Uterus (tissue), 3 donors: ENCODE measurements at regions not wholly inside any gene's neighbourhood (a gene's known extent, or its start where the extent isn't known, plus 50 kb on each side); places are given as distances from the start of the nearest gene placed in this dataset.

Experiments used
- DNase-seq, 2 donors: peaks; one replicate each; pipeline ENCODE4 v3.0.0-alpha.2; 2019 to 2020
- H3K27ac ChIP-seq, 2 donors: fragments of 200-600 bp; sonication (generic); 1 replicate in 1 of 2; 2 replicates in 1 of 2; pipeline ENCODE4 v1.5.1; 2016 to 2018
- H3K27me3 ChIP-seq, 2 donors: fragments of 200-600 bp; sonication (generic); one replicate each; pipeline ENCODE4 v1.5.1; 2018 to 2019; ENCODE audit warnings: control low read depth in 1 of 2
- H3K36me3 ChIP-seq, 2 donors: fragments of 200-600 bp; sonication (generic); one replicate each; pipeline ENCODE4 v1.5.1; 2019; ENCODE audit warnings: control low read depth in 1 of 2
- H3K4me1 ChIP-seq, 2 donors: fragments of 200-600 bp; sonication (generic); one replicate each; pipeline ENCODE4 v1.5.1; 2018 to 2019; ENCODE audit warnings: control low read depth in 1 of 2
- H3K4me3 ChIP-seq, 2 donors: fragments of 200-600 bp; sonication (generic); 1 replicate in 1 of 2; 2 replicates in 1 of 2; pipeline ENCODE4 v1.5.1; 2018 to 2019; ENCODE audit warnings: mild to moderate bottlenecking in 1 of 2
- H3K9me3 ChIP-seq, 2 donors: fragments of 200-600 bp; sonication (generic); one replicate each; pipeline ENCODE4 v1.5.1; 2019; ENCODE audit warnings: control low read depth in 1 of 2
- POLR2A ChIP-seq, 2 donors: fragments of 450-650 bp; IDR thresholded peaks; one replicate each; pipeline ENCODE4 v1.6.1; 2016; ENCODE audit warnings: antibody characterized with exemption in 2 of 2, mild to moderate bottlenecking in 1 of 2, moderate library complexity in 1 of 2
- intact Hi-C: fragments of 100-400 bp; cut with DNase I; formaldehyde crosslinking; loops from one replicate; pipeline ENCODE4 v1.15.1; 2023; ENCODE audit warnings: low total_unique reads
- TF ChIP-seq, protein P1 (sequence below), 4 experiments: fragments of 200-600 bp in 2 of 4; fragments of 450-650 bp in 2 of 4; sonication (generic) in 2 of 4; IDR thresholded peaks; one replicate each; pipeline ENCODE4 v1.5.1; 2016 to 2019; ENCODE audit warnings: antibody characterized with exemption in 4 of 4, mild to moderate bottlenecking in 2 of 4, moderate library complexity in 1 of 4
- donor health status: DM: yes; HTN: yes; CAD: no.

DNA sequence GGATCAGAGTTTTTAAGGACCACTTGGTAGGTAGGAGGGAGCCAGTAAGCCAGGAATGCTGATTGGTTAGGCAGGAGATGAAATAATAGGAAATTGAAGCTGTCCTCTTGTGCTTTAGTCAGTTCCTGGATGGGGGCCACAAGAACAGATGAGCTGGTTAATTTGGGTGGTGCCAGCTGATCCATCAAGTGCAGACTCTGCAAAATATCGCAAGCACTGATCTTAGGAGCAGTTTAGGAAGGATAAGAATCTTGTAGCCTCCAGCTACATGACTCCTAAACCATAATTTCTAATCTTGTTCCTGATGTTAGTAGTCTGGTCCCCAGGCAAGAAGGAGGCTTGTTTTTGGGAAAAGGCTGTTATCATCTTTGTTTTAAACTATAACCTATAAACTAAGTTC lies 117.9 kb upstream of the GPR12 start:
- Histone ChIP-seq H3K4me1 (no peaks in the 10 kb centered on the region), H3K9me3 (peaks cover 0 to 6% of the 10 kb centered on the region in 2 donors), H3K4me3 (no peak overlapping the region), H3K27me3 (no peaks in the 10 kb centered on the region), H3K36me3 (no peaks in the 10 kb centered on the region), H3K27ac (no peak overlapping the region)
- no peak for TF ChIP-seq POLR2A (IDR thresholded peaks at IDR 0.05)
- TF ChIP-seq, protein P1, sequence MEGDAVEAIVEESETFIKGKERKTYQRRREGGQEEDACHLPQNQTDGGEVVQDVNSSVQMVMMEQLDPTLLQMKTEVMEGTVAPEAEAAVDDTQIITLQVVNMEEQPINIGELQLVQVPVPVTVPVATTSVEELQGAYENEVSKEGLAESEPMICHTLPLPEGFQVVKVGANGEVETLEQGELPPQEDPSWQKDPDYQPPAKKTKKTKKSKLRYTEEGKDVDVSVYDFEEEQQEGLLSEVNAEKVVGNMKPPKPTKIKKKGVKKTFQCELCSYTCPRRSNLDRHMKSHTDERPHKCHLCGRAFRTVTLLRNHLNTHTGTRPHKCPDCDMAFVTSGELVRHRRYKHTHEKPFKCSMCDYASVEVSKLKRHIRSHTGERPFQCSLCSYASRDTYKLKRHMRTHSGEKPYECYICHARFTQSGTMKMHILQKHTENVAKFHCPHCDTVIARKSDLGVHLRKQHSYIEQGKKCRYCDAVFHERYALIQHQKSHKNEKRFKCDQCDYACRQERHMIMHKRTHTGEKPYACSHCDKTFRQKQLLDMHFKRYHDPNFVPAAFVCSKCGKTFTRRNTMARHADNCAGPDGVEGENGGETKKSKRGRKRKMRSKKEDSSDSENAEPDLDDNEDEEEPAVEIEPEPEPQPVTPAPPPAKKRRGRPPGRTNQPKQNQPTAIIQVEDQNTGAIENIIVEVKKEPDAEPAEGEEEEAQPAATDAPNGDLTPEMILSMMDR (IDR thresholded peaks at IDR 0.05) = no peak
- DNase-seq = no peak
- intact Hi-C loops = no loop called here

DNA sequence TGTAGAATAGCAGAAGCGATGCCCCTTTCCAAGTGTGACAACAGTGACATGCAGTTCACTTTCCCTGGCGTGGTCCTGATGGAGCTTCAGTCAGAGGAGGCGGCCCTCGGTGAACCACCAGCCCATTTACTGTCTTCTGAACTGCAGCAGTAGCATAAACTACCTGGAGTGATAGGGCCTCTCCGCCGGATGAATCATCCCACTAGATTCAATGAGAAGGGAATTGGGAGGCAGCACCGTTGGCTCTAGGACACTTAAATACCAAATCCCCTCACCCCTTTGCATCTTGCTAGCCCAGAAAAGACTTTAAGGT lies 112.8 kb upstream of the GPR12 start:
- no peak overlapping the region for H3K4me3 ChIP-seq
- TF ChIP-seq, protein P1 (IDR thresholded peaks at IDR 0.05) = no peak
- H3K4me1 ChIP-seq = no peaks in the 10 kb centered on the region
- no peak for DNase-seq
- no peaks in the 10 kb centered on the region for H3K27me3 ChIP-seq
- H3K27ac ChIP-seq = no peak overlapping the region
- peaks cover 0 to 6% of the 10 kb centered on the region in 2 donors for H3K9me3 ChIP-seq
- intact Hi-C loops = no loop called here
- H3K36me3 ChIP-seq = no peaks in the 10 kb centered on the region

DNA sequence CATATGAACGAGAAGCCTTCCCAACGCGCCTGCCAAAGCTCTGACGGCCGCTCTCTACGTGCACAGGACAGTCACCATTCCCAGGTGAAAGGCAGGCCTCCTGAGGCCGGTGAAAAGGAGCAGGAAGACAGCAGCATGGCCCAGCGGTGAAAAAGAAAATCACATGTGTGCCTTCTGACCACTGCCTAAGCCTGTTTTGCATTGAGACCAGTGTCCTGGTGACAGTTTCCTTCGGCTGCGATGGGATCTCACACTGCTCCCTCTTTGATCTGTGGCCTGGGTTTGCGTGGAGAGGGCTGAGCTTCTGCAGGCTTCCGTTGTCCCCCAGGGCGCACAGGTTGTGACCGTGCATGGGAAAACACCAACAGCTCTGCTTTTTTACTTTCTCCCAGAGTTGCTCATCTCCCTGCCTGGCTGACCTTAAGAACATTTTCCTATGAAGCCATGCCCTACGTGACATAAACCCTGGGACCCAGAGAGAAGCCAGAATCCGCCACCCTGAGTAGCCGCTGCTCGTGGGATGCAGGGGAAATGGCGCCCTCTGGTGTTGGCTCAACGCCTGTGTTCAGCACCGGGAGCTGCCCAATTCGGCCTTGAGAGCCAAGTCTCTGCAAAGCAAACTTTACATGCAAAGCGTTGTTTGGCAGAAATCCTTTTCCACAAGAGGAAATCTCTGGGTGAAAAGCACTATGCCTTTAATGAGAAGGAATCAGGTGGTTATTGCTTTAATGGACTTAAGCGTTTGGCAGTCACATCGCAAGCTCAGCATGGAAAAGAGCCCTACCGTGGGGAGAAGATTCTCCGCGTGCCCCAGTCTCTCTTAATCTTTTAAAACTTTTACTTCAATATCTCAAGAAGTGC lies 112.2 kb upstream of the GPR12 start:
- no peaks in the 10 kb centered on the region for H3K4me1 ChIP-seq
- intact Hi-C loops = no loop called here
- no peak for DNase-seq
- no peak overlapping the region for H3K4me3 ChIP-seq
- TF ChIP-seq, protein P1 (IDR thresholded peaks at IDR 0.05) = peak in 3 of 4 experiments; percentile 22 to 51 (median 33)
- no peak for TF ChIP-seq POLR2A (IDR thresholded peaks at IDR 0.05)
- no peaks in the 10 kb centered on the region for H3K27me3 ChIP-seq
- H3K36me3 ChIP-seq = no peaks in the 10 kb centered on the region
- no peak overlapping the region for H3K27ac ChIP-seq
- H3K9me3 ChIP-seq = peaks cover 0 to 6% of the 10 kb centered on the region in 2 donors

DNA sequence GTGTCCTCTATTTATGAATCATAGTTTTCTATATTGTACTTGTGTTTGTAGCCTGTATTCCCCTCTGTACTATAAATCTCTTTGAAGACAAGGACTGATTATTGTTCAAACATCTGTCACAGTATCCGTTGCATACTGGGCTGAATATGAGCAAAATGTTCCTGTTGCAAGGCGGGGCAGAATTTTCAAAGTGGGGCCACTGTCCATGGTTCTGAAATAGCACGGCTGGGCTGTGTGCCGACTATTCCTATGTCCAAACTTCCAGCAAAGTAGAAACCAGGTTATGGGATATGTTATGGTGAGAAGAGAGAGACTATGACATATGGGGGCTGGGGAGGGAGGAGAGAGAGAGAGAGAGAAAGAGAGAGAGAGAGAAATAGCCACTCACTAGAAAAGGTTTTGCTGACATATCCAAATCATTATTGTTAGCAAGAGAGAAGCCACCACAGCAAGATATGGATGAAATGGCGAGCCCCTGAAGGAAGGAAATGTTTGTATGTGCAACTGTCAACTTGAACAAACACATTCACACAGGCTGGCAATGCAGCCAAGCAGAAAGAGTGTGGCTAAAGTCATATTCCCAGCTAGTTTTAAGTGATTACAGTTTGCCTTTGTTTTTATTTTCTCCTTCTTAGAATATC lies 107.0 kb upstream of the GPR12 start:
- H3K27me3 ChIP-seq = no peaks in the 10 kb centered on the region
- no peaks in the 10 kb centered on the region for H3K36me3 ChIP-seq
- no peak overlapping the region for H3K27ac ChIP-seq
- H3K4me1 ChIP-seq = no peaks in the 10 kb centered on the region
- no peak for DNase-seq
- TF ChIP-seq POLR2A (IDR thresholded peaks at IDR 0.05) = no peak
- TF ChIP-seq, protein P1 (IDR thresholded peaks at IDR 0.05) = no peak
- no peak overlapping the region for H3K4me3 ChIP-seq
- intact Hi-C loops = no loop called here
- H3K9me3 ChIP-seq = no peaks in the 10 kb centered on the region

DNA sequence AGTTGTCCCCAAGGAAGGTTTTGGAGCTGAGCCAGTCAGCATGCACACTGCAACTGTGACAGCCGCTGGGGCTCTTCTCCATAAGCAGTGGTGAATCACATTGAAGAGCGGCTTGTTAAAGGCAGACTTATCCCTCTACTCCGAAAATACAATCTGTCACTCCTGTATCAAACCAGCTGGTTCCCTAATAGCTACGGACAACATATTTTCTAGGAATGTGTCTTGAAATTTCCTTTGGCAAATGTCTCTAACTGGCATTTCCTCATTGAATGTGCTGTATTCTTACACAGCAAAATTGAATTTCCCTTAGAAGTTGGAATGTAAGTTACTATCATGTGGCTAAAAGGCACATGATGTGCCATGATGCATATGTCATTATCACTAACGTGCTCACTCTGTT lies 104.0 kb upstream of the GPR12 start:
- intact Hi-C loops = no loop called here

More for the DNA sequence above, 104.0 kb upstream of the GPR12 start:
- no peaks in the 10 kb centered on the region for H3K36me3 ChIP-seq
- TF ChIP-seq POLR2A (IDR thresholded peaks at IDR 0.05) = no peak
- TF ChIP-seq, protein P1 (IDR thresholded peaks at IDR 0.05) = no peak
- H3K4me3 ChIP-seq = no peak overlapping the region
- no peaks in the 10 kb centered on the region for H3K4me1 ChIP-seq
- no peaks in the 10 kb centered on the region for H3K27me3 ChIP-seq
- no peak for DNase-seq
- H3K9me3 ChIP-seq = no peaks in the 10 kb centered on the region
- no peak overlapping the region for H3K27ac ChIP-seq
